GM18870 (cell line): ENCODE measurements at regions not wholly inside any gene's neighbourhood (a gene's known extent, or its start where the extent isn't known, plus 50 kb on each side); places are given as distances from the start of the nearest gene placed in this dataset.

Experiments used
- ATAC-seq: cut with Tn5 transposase; IDR thresholded peaks from one replicate; pipeline ENCODE4 v1.9.1; 2021; ENCODE audit warnings: moderate library complexity; ENCODE audit not compliant: unreplicated experiment

DNA sequence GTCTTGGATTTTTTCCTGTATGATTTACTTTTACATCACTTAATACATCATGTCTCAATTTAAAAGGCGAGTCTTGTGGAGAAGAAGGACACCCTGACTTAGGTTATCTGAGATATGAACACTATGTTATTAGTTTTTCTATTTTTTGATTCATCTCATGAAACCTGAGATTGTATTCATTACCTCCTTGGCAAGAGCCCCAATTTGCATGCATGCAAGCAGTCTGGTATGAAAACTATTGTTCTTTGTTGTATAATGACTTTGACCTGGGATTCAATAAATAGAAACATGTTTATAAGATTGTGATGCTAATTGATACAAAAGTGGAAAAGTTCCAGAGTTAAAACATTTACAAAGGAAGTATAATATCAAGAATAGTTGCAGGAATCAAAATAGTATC, 576.1 kb downstream of the NOVA1 start:
- ATAC-seq, result no peak

DNA sequence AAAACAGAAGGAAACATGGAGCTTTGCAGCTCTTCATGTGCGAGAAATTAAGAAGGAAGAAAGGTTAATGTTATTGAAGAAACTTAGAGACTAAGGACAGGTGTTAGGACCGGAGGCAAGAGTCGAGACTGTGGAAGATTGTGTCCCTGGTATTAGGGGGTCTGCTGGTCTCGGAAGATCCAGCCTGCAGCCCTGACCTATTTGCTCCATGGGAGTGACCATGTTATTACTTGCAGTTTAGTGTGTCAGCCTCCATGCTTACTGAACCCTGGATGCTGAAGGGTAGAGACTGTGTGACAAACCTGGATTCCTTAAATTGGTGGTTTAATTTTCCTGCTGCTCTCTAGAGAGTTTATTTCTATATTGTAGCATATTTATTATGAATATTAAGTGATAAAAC, 580.6 kb downstream of the NOVA1 start:
- ATAC-seq, result no peak

DNA sequence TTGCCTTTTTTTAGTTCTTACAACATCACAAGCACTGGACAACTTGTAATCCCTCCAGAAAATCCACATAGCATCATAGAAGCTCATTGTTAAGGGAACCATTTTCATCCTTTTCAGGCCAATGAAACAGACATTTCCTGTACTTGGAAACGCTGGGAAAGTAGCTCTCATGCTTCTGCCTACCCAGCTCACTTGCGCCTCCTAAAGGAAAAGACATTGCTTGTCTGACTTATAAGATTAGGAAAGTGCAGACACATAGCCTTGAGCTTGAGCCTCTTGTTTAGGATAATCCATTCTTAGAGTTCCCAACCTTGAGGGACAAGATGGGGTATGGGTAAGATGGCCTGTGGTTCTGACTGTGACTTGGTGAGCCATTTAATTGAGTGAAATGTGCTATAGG, 589.5 kb downstream of the NOVA1 start:
- no peak for ATAC-seq

- no peak for ATAC-seq
These were observed 593.5 kb downstream of the NOVA1 start for GRCh38 chr14:26004342-26004741.

- no peak for ATAC-seq
These were observed 604.0 kb downstream of the NOVA1 start for GRCh38 chr14:25993830-25994229.

DNA sequence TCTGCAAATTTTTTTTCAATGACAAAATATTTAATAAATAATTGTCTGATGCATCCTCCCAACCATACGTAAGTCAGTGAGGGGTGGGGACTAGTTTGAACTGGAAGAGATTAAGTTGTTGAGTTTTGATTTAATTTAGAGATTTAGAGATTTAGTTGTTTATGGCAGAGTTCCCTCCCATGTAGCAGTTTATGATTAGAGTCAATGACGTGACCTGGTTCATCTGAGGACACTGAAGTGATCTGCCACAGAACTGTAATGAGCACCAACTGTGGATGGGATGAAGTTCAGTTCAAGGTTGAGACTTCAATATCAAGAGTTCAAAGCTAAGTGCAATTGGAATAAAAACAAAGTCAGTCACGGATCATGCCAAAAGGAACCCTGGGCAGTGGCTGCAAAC, 609.3 kb downstream of the NOVA1 start:
- no peak for ATAC-seq

- no peak for ATAC-seq
These were observed 642.1 kb downstream of the NOVA1 start for GRCh38 chr14:25955772-25956171.

DNA sequence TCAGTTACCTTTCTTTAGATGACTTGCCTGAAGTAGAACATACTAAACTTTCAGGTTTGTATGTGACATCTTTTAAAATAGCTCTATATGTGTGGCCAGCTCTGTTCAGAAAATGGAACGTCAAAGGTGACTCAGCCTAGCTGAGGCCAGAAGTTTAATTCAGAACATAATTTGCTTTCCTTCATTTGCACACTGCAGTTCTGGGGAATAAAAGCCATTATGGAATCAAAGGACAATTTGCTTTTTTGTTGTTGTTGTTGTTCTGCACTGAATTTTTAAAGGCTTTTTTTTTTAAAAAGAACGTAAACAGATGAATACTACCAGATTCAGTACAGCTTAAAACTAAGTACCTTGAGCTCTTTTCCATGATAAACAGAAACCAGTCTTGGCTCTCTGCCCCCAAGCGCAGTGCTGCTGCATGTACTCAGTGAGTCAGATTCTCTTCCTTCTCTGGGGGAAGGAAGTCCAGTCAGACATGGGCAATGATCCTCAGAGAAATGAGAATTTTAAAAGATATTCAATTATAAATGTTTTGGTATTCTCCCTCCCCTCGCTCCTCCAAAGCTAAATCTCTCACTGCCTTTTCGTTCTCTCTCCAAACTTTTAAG, 644.2 kb downstream of the NOVA1 start:
- ATAC-seq, result no peak

GRCh38 chr14:25945746-25946145, 652.1 kb downstream of the NOVA1 start:
- ATAC-seq, result no peak

DNA sequence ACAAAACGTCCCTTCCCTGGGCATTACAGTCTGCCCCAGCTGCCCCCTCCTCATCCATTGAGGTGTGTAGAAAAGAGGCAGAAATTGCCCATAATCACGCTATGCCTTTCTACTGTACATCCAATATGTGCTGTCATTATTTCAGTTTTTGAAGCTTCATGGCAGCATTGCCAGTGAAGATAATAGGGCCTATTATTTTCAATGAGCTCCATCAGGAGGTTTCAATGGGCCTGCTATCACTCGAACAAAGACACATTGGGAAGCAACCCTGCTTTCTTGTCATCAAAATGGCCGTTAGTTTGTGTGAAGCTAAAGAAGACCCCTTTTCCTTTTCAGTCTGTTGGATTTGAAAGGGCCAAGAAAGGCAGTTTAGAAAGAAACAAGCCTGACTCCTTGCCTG, 653.8 kb downstream of the NOVA1 start:
- no peak for ATAC-seq

GRCh38 chr14:25943329-25943728, 654.5 kb downstream of the NOVA1 start:
- ATAC-seq, result no peak

- no peak for ATAC-seq
These were observed 655.7 kb downstream of the NOVA1 start for GRCh38 chr14:25942090-25942489.

DNA sequence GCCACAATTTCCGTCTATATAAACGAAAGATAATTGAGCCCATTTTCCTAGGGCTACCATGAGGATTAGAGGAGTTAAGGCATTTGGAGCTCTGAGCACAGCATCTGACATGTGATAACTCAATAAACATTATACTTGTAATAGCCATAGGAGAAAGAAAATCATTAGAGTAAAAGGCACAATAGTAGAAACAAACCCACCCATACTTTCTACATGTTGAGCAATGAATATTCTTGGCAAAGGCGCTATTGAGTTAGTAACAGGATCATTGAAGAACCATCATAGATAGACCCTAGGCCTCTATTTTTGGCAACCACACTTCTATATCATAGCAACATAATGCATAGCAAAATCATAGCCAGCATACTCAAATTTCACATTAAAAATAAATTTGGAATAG, 664.1 kb downstream of the NOVA1 start:
- ATAC-seq, result no peak

DNA sequence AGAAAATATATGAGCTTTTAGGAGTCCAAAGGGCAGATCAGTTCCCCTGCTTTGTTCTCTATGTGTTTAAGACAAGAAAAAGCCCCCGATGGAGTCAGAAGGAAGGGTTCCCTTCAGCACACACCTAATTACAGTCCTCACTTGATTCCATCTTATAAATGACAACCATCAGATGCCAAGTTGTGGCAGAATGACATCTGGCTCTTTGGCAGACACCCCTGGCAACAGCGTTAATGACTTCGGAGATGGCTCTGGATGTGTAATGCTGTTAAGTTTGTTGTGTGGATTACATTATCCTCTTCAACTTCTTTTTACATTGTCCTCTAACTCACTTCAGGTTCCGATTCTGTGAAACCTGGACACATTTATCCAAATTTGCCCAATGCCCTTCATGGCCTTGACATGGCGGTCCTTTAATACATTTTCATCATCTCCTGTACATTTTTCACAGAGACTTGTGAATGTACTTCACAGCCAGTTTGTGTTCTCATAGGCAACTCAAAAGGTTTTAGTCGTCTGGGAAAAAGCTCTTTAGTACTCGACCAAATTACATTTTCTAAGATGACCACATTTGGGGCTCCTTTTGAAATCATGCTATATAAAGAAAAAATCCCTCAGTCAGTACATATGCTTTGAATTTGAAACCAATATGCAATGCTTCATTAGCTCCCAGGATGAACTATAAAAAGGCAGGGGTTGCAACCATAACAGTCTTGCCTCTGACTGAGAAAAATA, 667.8 kb downstream of the NOVA1 start:
- ATAC-seq, result no peak

DNA sequence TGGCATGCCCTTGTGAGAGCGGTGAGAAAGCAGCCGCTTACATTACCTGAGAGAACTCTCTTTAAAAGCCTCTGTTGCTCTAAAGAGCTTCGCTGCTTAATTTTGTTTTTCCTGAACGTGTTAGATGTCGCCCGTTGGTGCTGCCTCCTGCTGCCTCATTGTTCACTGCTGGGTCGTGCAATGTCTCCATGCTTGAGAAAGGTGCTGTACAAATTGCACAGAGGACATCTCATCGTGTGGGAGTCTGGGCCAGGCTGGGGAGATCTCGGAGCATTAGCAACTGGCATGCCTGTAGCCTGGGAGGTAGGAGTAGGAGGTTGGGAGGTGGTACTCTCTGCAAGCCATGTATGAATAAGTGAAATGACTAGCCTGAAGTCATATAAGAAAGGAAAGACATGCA, 686.0 kb downstream of the NOVA1 start:
- ATAC-seq, result no peak

- no peak for ATAC-seq
These were observed 688.6 kb downstream of the NOVA1 start for GRCh38 chr14:25909045-25909747.

DNA sequence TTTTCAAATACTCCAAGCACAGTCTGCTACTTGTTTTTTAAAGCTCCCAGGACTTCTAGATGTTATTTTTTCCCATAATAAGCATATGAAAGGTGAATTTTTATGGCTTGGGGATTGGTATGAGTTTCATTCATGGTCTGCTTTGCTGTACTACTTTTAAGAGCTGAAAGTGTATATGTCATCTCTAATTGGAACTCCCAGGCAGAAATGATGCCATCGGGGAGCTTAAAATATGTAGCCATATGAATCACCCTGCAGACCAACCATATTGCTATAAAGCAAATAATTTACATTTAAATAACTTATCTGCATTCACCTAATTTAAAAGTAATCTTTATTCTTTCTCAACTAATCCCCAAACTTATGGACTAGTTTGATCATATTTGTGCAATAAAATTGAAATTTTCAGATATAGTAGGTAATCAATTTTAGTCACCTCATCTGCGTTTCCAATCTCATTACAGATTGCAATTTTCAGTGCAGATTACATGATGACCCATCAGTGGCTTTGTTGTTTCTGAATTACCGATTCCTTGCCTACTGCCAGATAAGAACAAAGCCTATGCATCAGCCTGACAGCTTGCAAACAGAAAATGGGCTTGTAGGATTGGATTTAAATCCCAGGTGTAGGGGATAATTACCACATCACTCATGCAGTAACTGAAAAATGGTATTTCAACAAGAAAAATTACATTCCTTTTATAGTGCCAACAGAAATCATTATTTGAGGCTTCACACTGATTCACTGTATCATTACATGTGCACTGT, 689.4 kb downstream of the NOVA1 start:
- ATAC-seq, result no peak

GRCh38 chr14:25904446-25904845, 693.4 kb downstream of the NOVA1 start:
- no peak for ATAC-seq

DNA sequence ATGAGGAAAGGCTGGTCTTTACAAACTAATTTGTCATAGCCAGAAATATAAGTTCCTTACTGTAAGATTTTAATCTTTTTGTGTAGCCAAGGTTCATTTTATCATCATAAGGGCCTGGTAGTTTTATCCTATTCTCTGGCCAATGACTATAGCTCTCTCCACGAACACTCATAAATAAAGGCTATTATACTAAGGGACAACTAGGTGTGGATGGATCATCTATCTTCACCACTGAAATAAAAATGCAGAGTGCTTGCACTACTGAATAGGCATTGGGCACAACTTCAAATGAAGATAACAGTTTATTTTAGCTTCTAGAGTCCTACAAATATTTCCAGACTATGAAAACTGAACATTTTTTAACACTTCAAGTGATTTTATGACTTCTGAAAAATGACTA, 698.6 kb downstream of the NOVA1 start:
- ATAC-seq, result no peak

- no peak for ATAC-seq
These were observed 701.1 kb downstream of the NOVA1 start for GRCh38 chr14:25896777-25897176.

DNA sequence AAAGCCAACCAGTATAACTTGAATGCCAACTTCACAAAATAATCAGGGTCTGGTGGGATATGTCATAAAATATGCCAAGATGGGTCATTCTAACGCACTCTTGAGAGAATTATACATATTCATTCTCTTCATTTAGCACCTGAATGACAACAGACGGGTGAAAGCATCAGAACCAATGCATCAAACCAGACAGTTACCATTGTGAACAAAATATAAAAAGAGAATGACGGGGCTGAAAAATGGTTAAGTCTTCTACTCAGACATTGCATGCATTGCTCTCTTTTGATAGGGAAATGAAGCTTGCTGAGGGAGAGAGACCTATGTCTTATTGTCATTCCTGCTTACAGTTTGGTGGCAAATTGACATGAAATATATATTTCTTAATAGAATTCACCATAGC, 702.1 kb downstream of the NOVA1 start:
- no peak for ATAC-seq
